Stimulated activated naive CD8-positive, alpha-beta T cell treated with anti-CD3 and anti-CD28 coated beads, Interleukin-15, amount 100 ng/mL, for 72 hours (primary cell): ENCODE measurements at regions not wholly inside any gene's neighbourhood (a gene's known extent, or its start where the extent isn't known, plus 50 kb on each side); places are given as distances from the start of the nearest gene placed in this dataset.

ENCODE experiments used
- ATAC-seq: fragments of 150-1000 bp; cut with Tn5 transposase; 2 replicates; pipeline ENCODE4 v1.10.0; 2021; ENCODE audit warnings: mild to moderate bottlenecking, moderate library complexity
- DNase-seq, 2 donors: peaks; one replicate each; pipeline ENCODE4 v3.0.0; 2021 to 2022
- H3K27ac Mint-ChIP-seq, 2 donors: one replicate each; pipeline ENCODE4 v1.8.0; 2022; ENCODE audit warnings: mild to moderate bottlenecking in 2 of 2, mixed read lengths in 2 of 2, moderate library complexity in 2 of 2
- H3K27me3 Mint-ChIP-seq: one replicate; pipeline ENCODE4 v1.8.0; 2022; ENCODE audit warnings: mixed read lengths
- H3K4me1 Mint-ChIP-seq: one replicate; pipeline ENCODE4 v1.8.0; 2022; ENCODE audit warnings: mild to moderate bottlenecking, mixed read lengths
- H3K4me3 Mint-ChIP-seq, 2 donors: one replicate each; pipeline ENCODE4 v1.8.0; 2022; ENCODE audit warnings: mild to moderate bottlenecking in 2 of 2, mixed read lengths in 2 of 2, moderate library complexity in 1 of 2
- H3K9me3 Mint-ChIP-seq, 2 donors: one replicate each; pipeline ENCODE4 v1.8.0; 2022; ENCODE audit warnings: mixed read lengths in 2 of 2

- no peak overlapping the region for H3K4me3 Mint-ChIP-seq
- no peak for DNase-seq
- H3K27me3 Mint-ChIP-seq = peaks cover 53% of the 10 kb centered on the region
Measured at GRCh38 chr1:36532810-36533401, 50.2 kb upstream of the CSF3R start.

More at GRCh38 chr1:36532810-36533401, 50.2 kb upstream of the CSF3R start:
- H3K27ac Mint-ChIP-seq = no peak overlapping the region
- ATAC-seq = no peak
- H3K9me3 Mint-ChIP-seq = no peaks in the 10 kb centered on the region
- no peaks in the 10 kb centered on the region for H3K4me1 Mint-ChIP-seq
